Activated CD8-positive, alpha-beta memory T cell treated with anti-CD3 and anti-CD28 coated beads, Interleukin-2, amount 10 ng/mL, durations not matched to agents 7 days and 5 days (primary cell): ENCODE measurements at regions not wholly inside any gene's neighbourhood (a gene's known extent, or its start where the extent isn't known, plus 50 kb on each side); places are given as distances from the start of the nearest gene placed in this dataset.

Source experiments
- ATAC-seq: fragments of 150-1000 bp; cut with Tn5 transposase; one replicate; pipeline ENCODE4 v1.10.0; 2021; ENCODE audit warnings: moderate library complexity
- CTCF ChIA-PET: fragments of 350-600 bp; sonication (Branson Sonifier 250); formaldehyde crosslinking; loops from one replicate; lab custom pipeline; 2021; ENCODE audit warnings: antibody characterized with exemption; lab: Charles Lee
- DNase-seq: peaks from one replicate; pipeline ENCODE4 v3.0.0-alpha.2; 2020
- H3K27ac Mint-ChIP-seq: one replicate; pipeline ENCODE4 v1.8.0; 2021; ENCODE audit warnings: mild to moderate bottlenecking, mixed read lengths
- H3K27me3 Mint-ChIP-seq: one replicate; pipeline ENCODE4 v1.8.0; 2021; ENCODE audit warnings: mixed read lengths
- H3K36me3 Mint-ChIP-seq: one replicate; pipeline ENCODE4 v1.8.0; 2021; ENCODE audit warnings: mild to moderate bottlenecking, mixed read lengths
- H3K4me1 Mint-ChIP-seq: one replicate; pipeline ENCODE4 v1.8.0; 2021; ENCODE audit warnings: mixed read lengths
- H3K4me3 Mint-ChIP-seq: one replicate; pipeline ENCODE4 v1.8.0; 2021; ENCODE audit warnings: mild to moderate bottlenecking, moderate library complexity, mixed read lengths
- H3K9me3 Mint-ChIP-seq: one replicate; pipeline ENCODE4 v1.8.0; 2022; ENCODE audit warnings: low read depth, mixed read lengths

GRCh38 chr4:126354784-126355183, 1040.0 kb downstream of the FAT4 start:
- Mint-ChIP-seq H3K36me3 (no peaks in the 10 kb centered on the region), H3K4me3 (no peak overlapping the region), H3K27me3 (no peaks in the 10 kb centered on the region), H3K4me1 (no peaks in the 10 kb centered on the region), H3K9me3 (no peaks in the 10 kb centered on the region), H3K27ac (no peak overlapping the region)
- DNase-seq (no peak), ATAC-seq (no peak)
- CTCF ChIA-PET: no interaction called here

DNA sequence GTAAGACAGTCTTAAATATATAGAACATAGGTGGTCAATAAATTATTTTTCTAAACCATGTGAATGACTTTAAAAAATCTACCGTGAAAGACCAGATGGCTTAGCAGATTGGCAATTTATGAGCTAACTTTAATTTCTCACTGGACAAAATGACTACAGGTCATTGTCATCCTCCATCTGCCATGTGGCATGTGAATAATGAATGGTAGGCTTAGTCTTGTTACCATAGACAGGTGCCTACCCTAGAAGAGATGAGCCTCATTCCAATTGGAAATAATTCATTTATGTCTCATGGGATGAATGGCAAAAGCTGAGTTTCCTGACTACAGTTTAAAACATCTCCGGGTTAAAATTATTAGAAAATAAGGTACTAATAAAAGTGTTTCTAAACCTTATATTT, 1043.3 kb downstream of the FAT4 start:
- H3K9me3 Mint-ChIP-seq: peaks cover 2% of the 10 kb centered on the region
- ATAC-seq: no peak
- H3K4me3 Mint-ChIP-seq: no peak overlapping the region
- no peaks in the 10 kb centered on the region for H3K36me3 Mint-ChIP-seq
- no peaks in the 10 kb centered on the region for H3K4me1 Mint-ChIP-seq
- CTCF ChIA-PET: no interaction called here
- H3K27me3 Mint-ChIP-seq: no peaks in the 10 kb centered on the region
- H3K27ac Mint-ChIP-seq: no peak overlapping the region
- no peak for DNase-seq

DNA sequence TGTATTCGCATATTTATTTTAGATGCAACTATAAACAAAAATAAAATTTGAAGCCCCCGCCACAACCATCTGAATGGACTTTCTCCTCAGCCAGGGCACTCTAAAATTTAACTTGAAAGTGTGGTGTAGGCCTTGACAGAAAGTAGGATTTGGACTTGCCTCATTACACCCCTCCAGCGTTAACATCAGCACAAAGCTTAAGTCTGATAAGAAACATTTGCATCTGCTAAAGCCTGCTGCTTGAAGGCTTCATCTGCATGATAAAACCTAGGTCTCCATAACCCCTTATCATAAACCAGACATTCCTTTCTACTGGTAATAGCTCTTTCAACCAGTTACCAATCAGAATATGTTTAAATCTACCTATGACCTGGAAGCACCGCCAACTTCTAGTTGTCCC, 1046.5 kb downstream of the FAT4 start:
- no peak overlapping the region for H3K4me3 Mint-ChIP-seq
- H3K27me3 Mint-ChIP-seq: no peaks in the 10 kb centered on the region
- no peak for DNase-seq
- H3K4me1 Mint-ChIP-seq: no peaks in the 10 kb centered on the region
- peaks cover 10% of the 10 kb centered on the region for H3K9me3 Mint-ChIP-seq
- no peak overlapping the region for H3K27ac Mint-ChIP-seq
- no peaks in the 10 kb centered on the region for H3K36me3 Mint-ChIP-seq
- CTCF ChIA-PET: no interaction called here
- no peak for ATAC-seq

DNA sequence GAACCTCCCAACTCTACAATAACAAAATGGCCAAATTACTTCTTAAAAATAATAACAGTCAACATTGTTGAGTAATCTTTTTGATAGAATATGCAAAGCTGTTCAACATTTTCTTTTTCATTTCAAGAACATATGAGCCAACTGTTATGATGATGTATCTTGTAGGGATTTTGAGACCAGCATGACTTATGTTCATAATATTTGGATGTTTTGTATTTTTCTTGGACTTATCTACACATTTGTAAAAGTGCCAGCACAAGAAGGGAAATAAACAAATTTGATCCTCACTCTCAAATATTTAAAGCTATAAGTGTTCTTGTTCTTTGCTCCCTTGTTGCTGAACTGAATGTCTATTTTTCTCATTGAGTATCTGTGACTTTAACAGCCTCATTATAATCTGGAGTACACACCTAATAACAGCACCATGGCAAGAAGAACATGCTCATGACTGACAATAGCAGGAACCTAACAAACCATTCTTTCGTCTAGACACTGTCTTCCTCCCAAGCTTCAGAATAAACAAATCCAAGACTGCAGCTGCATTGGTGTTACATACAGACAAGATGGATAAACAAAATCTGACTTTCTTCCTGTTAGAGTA, 1049.7 kb downstream of the FAT4 start:
- ATAC-seq: no peak
- H3K36me3 Mint-ChIP-seq: no peaks in the 10 kb centered on the region
- CTCF ChIA-PET: no interaction called here

DNA sequence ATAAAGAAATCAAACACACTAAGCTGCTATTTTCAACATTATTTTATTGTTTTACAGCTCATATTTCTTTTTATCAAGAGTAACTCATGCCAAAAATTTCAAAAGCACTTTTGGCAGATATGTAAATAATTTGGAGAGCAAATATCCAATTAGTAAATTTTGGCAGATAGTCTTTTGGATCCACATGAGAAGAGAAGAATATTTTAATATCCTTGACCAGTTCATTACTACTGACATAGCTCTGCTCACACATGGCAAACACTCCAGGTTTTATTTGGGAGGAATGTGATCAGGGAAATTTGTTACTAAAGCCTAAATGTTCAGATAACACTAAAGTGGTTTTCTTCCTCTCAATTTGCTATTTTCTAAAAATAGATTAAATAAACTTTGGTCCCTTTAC, 1054.3 kb downstream of the FAT4 start:
- Mint-ChIP-seq H3K4me1 (no peaks in the 10 kb centered on the region), H3K36me3 (no peaks in the 10 kb centered on the region), H3K27ac (no peak overlapping the region), H3K4me3 (no peak overlapping the region), H3K27me3 (no peaks in the 10 kb centered on the region), H3K9me3 (peaks cover 14% of the 10 kb centered on the region)
- CTCF ChIA-PET: no interaction called here
- ATAC-seq (no peak), DNase-seq (no peak)

More for the DNA sequence above, 1049.7 kb downstream of the FAT4 start:
- Mint-ChIP-seq H3K9me3 (peaks cover 14% of the 10 kb centered on the region), H3K27me3 (no peaks in the 10 kb centered on the region), H3K27ac (no peak overlapping the region), H3K4me1 (no peaks in the 10 kb centered on the region), H3K4me3 (no peak overlapping the region)
- no peak for DNase-seq

- Mint-ChIP-seq H3K27ac (no peak overlapping the region), H3K9me3 (peaks cover 6% of the 10 kb centered on the region), H3K4me1 (no peaks in the 10 kb centered on the region), H3K36me3 (no peaks in the 10 kb centered on the region), H3K4me3 (no peak overlapping the region), H3K27me3 (no peaks in the 10 kb centered on the region)
- CTCF ChIA-PET: no interaction called here
- ATAC-seq: no peak
- no peak for DNase-seq
Measured at GRCh38 chr4:126372634-126373033, 1057.9 kb downstream of the FAT4 start.

GRCh38 chr4:126375462-126376054, 1060.8 kb downstream of the FAT4 start:
- Mint-ChIP-seq H3K4me3 (no peak overlapping the region), H3K9me3 (peaks cover 6% of the 10 kb centered on the region), H3K36me3 (no peaks in the 10 kb centered on the region), H3K4me1 (no peaks in the 10 kb centered on the region), H3K27ac (no peak overlapping the region), H3K27me3 (no peaks in the 10 kb centered on the region)
- DNase-seq (no peak), ATAC-seq (no peak)
- CTCF ChIA-PET: no interaction called here

DNA sequence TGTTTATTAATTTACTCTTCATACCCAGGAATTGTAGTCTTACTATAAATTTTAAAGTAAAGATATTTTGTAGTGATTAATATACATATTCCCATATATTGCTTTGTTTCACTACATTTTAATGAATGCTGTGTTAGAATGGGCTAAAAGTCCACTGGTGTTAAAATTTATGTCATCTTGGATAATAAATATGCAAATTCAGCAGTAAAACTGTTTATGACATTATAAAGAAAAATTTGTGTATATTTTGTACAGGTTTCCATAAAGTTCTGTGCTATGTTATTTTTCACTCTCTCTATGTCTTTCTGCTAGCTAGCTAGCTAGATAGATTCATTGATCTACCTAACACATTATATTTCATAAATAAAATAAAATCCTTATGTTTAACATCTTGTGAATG, 1071.2 kb downstream of the FAT4 start:
- Mint-ChIP-seq H3K4me1 (no peaks in the 10 kb centered on the region), H3K4me3 (no peak overlapping the region), H3K36me3 (no peaks in the 10 kb centered on the region), H3K27ac (no peak overlapping the region), H3K27me3 (no peaks in the 10 kb centered on the region), H3K9me3 (peaks cover 5% of the 10 kb centered on the region)
- CTCF ChIA-PET: no interaction called here
- no peak for DNase-seq
- no peak for ATAC-seq

GRCh38 chr4:126386512-126386911, 1071.8 kb downstream of the FAT4 start:
- ATAC-seq: no peak
- no peaks in the 10 kb centered on the region for H3K36me3 Mint-ChIP-seq
- no peaks in the 10 kb centered on the region for H3K27me3 Mint-ChIP-seq
- H3K4me3 Mint-ChIP-seq: no peak overlapping the region
- CTCF ChIA-PET: no interaction called here
- peaks cover 2% of the 10 kb centered on the region for H3K9me3 Mint-ChIP-seq
- no peaks in the 10 kb centered on the region for H3K4me1 Mint-ChIP-seq
- DNase-seq: no peak
- no peak overlapping the region for H3K27ac Mint-ChIP-seq

GRCh38 chr4:126395664-126396063, 1080.9 kb downstream of the FAT4 start:
- no peaks in the 10 kb centered on the region for H3K36me3 Mint-ChIP-seq
- CTCF ChIA-PET: no interaction called here
- H3K4me3 Mint-ChIP-seq: no peak overlapping the region
- no peaks in the 10 kb centered on the region for H3K4me1 Mint-ChIP-seq
- DNase-seq (no peak), ATAC-seq (no peak)
- peaks cover 3% of the 10 kb centered on the region for H3K9me3 Mint-ChIP-seq
- H3K27me3 Mint-ChIP-seq: no peaks in the 10 kb centered on the region
- H3K27ac Mint-ChIP-seq: no peak overlapping the region

GRCh38 chr4:126396121-126396520, 1081.4 kb downstream of the FAT4 start:
- no peaks in the 10 kb centered on the region for H3K4me1 Mint-ChIP-seq
- no peak overlapping the region for H3K4me3 Mint-ChIP-seq
- DNase-seq (no peak), ATAC-seq (no peak)
- H3K27me3 Mint-ChIP-seq: no peaks in the 10 kb centered on the region
- H3K36me3 Mint-ChIP-seq: no peaks in the 10 kb centered on the region
- CTCF ChIA-PET: no interaction called here
- peaks cover 3% of the 10 kb centered on the region for H3K9me3 Mint-ChIP-seq
- no peak overlapping the region for H3K27ac Mint-ChIP-seq

- Mint-ChIP-seq H3K4me3 (no peak overlapping the region), H3K27ac (no peak overlapping the region), H3K4me1 (no peaks in the 10 kb centered on the region), H3K36me3 (no peaks in the 10 kb centered on the region), H3K9me3 (peaks cover 3% of the 10 kb centered on the region), H3K27me3 (no peaks in the 10 kb centered on the region)
- no peak for DNase-seq
- CTCF ChIA-PET: no interaction called here
- no peak for ATAC-seq
Measured at GRCh38 chr4:126396703-126397102, 1081.9 kb downstream of the FAT4 start.

DNA sequence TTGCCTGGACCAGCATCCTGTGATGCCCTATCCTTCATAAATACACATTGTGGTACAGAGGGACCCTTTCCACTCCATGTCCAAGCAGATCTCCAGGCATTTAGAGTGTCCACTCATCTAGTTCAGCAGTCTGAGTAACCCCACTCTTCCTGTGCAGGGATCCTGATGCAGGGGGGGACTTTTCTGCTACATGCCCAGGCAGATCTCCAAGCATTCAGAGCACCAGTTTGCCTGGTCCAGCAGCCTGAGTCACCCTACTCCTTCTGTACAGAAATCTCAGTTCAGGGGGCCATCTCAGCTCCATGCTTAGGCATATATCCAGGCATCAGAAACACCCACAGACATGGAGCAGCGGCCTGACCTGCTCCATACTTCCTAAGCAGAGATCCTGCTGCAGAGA, 1089.8 kb downstream of the FAT4 start:
- CTCF ChIA-PET: no interaction called here
- ATAC-seq: no peak
- Mint-ChIP-seq H3K27me3 (no peaks in the 10 kb centered on the region), H3K36me3 (no peaks in the 10 kb centered on the region), H3K4me1 (no peaks in the 10 kb centered on the region), H3K4me3 (no peak overlapping the region), H3K27ac (no peak overlapping the region), H3K9me3 (peaks cover 3% of the 10 kb centered on the region)
- no peak for DNase-seq

DNA sequence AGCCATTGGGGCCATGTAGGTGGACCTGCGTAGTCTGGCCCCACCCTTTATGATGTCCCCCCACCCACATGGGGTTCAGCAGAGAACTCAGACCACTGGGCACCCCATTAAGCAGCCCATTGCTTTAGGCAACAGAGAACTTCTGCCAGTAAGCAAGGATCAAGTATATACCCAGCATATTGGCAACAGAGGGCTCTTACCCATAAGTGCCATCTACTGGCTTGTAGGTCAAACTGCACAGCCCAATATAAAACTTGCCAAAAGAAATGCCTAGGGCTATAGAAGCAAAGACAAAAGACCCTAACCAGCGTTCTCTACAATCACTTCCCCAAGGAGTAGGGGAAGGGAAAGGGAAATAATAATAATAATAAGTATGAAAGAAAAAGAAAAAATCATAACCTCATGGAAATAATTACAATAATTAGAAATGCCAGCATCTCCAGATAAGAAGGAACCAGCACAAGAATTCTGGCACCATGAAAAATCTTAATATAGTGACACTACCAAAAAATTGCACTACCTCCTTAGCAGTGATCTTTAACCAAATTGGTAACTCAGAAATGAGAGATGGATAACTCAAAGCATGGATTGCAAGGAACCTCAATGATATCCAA, 1090.7 kb downstream of the FAT4 start:
- Mint-ChIP-seq H3K27ac (no peak overlapping the region), H3K4me1 (no peaks in the 10 kb centered on the region), H3K9me3 (peaks cover 3% of the 10 kb centered on the region), H3K4me3 (no peak overlapping the region), H3K36me3 (no peaks in the 10 kb centered on the region), H3K27me3 (no peaks in the 10 kb centered on the region)
- DNase-seq: no peak
- CTCF ChIA-PET: interaction anchor here (0.8 kb wide), 1 partner anchor 190 kb away, joined by 3 read pairs; no protein-coding TSS in a partner anchor
- no peak for ATAC-seq
